ENCODE measurements at regions not wholly inside any gene's neighbourhood (a gene's known extent, or its start where the extent isn't known, plus 50 kb on each side); places are given as distances from the start of the nearest gene placed in this dataset.
A peak's percentile ranks its signal among the peaks of the same experiment; 100 is the strongest.

- Histone ChIP-seq H3K18ac (ENCODE audit: low read length) (no peak overlapping the region), H4K8ac (ENCODE audit: low read depth, low read length) (no peak overlapping the region), H3K23ac (ENCODE audit: low read length) (no peak overlapping the region), H4K5ac (ENCODE audit: low read length) (no peak overlapping the region), H3K4ac (ENCODE audit: low read depth, low read length) (no peak overlapping the region), H2BK5ac (ENCODE audit: low read length) (no peak overlapping the region), H3K27me3 (ENCODE audit: insufficient read depth, low read length, poor library complexity) (no peaks in the 10 kb centered on the region), H2AK5ac (ENCODE audit: low read length) (no peak overlapping the region), H2BK120ac (ENCODE audit: low read depth, low read length) (no peak overlapping the region), H3K79me2 (ENCODE audit: control insufficient read depth, insufficient read depth, low read length) (no peaks in the 10 kb centered on the region), H3K79me1 (ENCODE audit: low read length) (no peaks in the 10 kb centered on the region), H3K4me2 (ENCODE audit: low read length) (no peak overlapping the region), H3K56ac (ENCODE audit: low read length) (no peak overlapping the region), H3K9ac (ENCODE audit: low read length) (no peak overlapping the region), H3K36me3 (ENCODE audit: control insufficient read depth, insufficient read depth, low read length) (no peaks in the 10 kb centered on the region), H3K4me1 (ENCODE audit: control insufficient read depth, low read depth, low read length) (no peaks in the 10 kb centered on the region), H3K27ac (ENCODE audit: low read depth, low read length) (no peak overlapping the region), H3K4me3 (ENCODE audit: low read length) (no peak overlapping the region), H2BK15ac (replicated peaks; ENCODE audit: low read depth) (no peak overlapping the region)
- no CpG with 5 or more reads among the region's 3 CpGs for WGBS (ENCODE audit: extremely low coverage, insufficient coverage, low lambda C conversion rate)
- DNase-seq: peak; percentile 19
Measured at GRCh38 chr2:6590442-6590841, 275.3 kb downstream of the CMPK2 start.

GRCh38 chr2:6602471-6602870 lies 263.2 kb downstream of the CMPK2 start:
- Histone ChIP-seq H3K4me2 (ENCODE audit: low read length) (no peak overlapping the region), H3K9ac (ENCODE audit: low read length) (no peak overlapping the region), H3K18ac (ENCODE audit: low read length) (no peak overlapping the region), H4K8ac (ENCODE audit: low read depth, low read length) (no peak overlapping the region), H3K23ac (ENCODE audit: low read length) (no peak overlapping the region), H3K4ac (ENCODE audit: low read depth, low read length) (no peak overlapping the region), H3K56ac (ENCODE audit: low read length) (no peak overlapping the region), H3K79me1 (ENCODE audit: low read length) (no peaks in the 10 kb centered on the region), H3K27me3 (ENCODE audit: insufficient read depth, low read length, poor library complexity) (no peaks in the 10 kb centered on the region), H3K4me3 (ENCODE audit: low read length) (no peak overlapping the region), H4K5ac (ENCODE audit: low read length) (no peak overlapping the region), H3K4me1 (ENCODE audit: control insufficient read depth, low read depth, low read length) (no peaks in the 10 kb centered on the region), H3K36me3 (ENCODE audit: control insufficient read depth, insufficient read depth, low read length) (no peaks in the 10 kb centered on the region), H2BK5ac (ENCODE audit: low read length) (no peak overlapping the region), H2BK120ac (ENCODE audit: low read depth, low read length) (no peak overlapping the region), H2AK5ac (ENCODE audit: low read length) (no peak overlapping the region), H3K27ac (ENCODE audit: low read depth, low read length) (no peak overlapping the region), H2BK15ac (replicated peaks; ENCODE audit: low read depth) (no peak overlapping the region), H3K79me2 (ENCODE audit: control insufficient read depth, insufficient read depth, low read length) (no peaks in the 10 kb centered on the region)
- peak; percentile 32 for DNase-seq
- WGBS (ENCODE audit: extremely low coverage, insufficient coverage, low lambda C conversion rate): no CpG with 5 or more reads among the region's 4 CpGs

- H3K56ac ChIP-seq (ENCODE audit: low read length): no peak overlapping the region
- H3K4me1 ChIP-seq (ENCODE audit: control insufficient read depth, low read depth, low read length): no peaks in the 10 kb centered on the region
- H3K9ac ChIP-seq (ENCODE audit: low read length): no peak overlapping the region
- H3K36me3 ChIP-seq (ENCODE audit: control insufficient read depth, insufficient read depth, low read length): no peaks in the 10 kb centered on the region
- no peak overlapping the region for H4K8ac ChIP-seq (ENCODE audit: low read depth, low read length)
- no peak overlapping the region for H3K4me3 ChIP-seq (ENCODE audit: low read length)
- no peak overlapping the region for H3K4me2 ChIP-seq (ENCODE audit: low read length)
- no peak overlapping the region for H3K18ac ChIP-seq (ENCODE audit: low read length)
- DNase-seq: no peak
- no peaks in the 10 kb centered on the region for H3K79me1 ChIP-seq (ENCODE audit: low read length)
- no peak overlapping the region for H2BK120ac ChIP-seq (ENCODE audit: low read depth, low read length)
- no CpG with 5 or more reads among the region's 7 CpGs for WGBS (ENCODE audit: extremely low coverage, insufficient coverage, low lambda C conversion rate)
- no peaks in the 10 kb centered on the region for H3K79me2 ChIP-seq (ENCODE audit: control insufficient read depth, insufficient read depth, low read length)
- H2BK5ac ChIP-seq (ENCODE audit: low read length): no peak overlapping the region
- H2BK15ac ChIP-seq (replicated peaks; ENCODE audit: low read depth): no peak overlapping the region
- H3K27ac ChIP-seq (ENCODE audit: low read depth, low read length): no peak overlapping the region
- no peak overlapping the region for H3K23ac ChIP-seq (ENCODE audit: low read length)
- no peak overlapping the region for H3K4ac ChIP-seq (ENCODE audit: low read depth, low read length)
- H3K27me3 ChIP-seq (ENCODE audit: insufficient read depth, low read length, poor library complexity): no peaks in the 10 kb centered on the region
- no peak overlapping the region for H2AK5ac ChIP-seq (ENCODE audit: low read length)
- H4K5ac ChIP-seq (ENCODE audit: low read length): no peak overlapping the region
Measured at GRCh38 chr2:6605836-6606505, 259.7 kb downstream of the CMPK2 start.

- Histone ChIP-seq H2BK120ac (ENCODE audit: low read depth, low read length) (no peak overlapping the region), H3K4me2 (ENCODE audit: low read length) (no peak overlapping the region), H3K18ac (ENCODE audit: low read length) (no peak overlapping the region), H3K27ac (ENCODE audit: low read depth, low read length) (no peak overlapping the region), H3K4ac (ENCODE audit: low read depth, low read length) (no peak overlapping the region), H3K23ac (ENCODE audit: low read length) (no peak overlapping the region), H3K4me3 (ENCODE audit: low read length) (no peak overlapping the region), H3K36me3 (ENCODE audit: control insufficient read depth, insufficient read depth, low read length) (no peaks in the 10 kb centered on the region), H3K79me2 (ENCODE audit: control insufficient read depth, insufficient read depth, low read length) (no peaks in the 10 kb centered on the region), H3K4me1 (ENCODE audit: control insufficient read depth, low read depth, low read length) (no peaks in the 10 kb centered on the region), H4K8ac (ENCODE audit: low read depth, low read length) (no peak overlapping the region), H2BK15ac (replicated peaks; ENCODE audit: low read depth) (no peak overlapping the region), H3K27me3 (ENCODE audit: insufficient read depth, low read length, poor library complexity) (no peaks in the 10 kb centered on the region), H3K9ac (ENCODE audit: low read length) (no peak overlapping the region), H2AK5ac (ENCODE audit: low read length) (no peak overlapping the region), H3K56ac (ENCODE audit: low read length) (no peak overlapping the region), H2BK5ac (ENCODE audit: low read length) (no peak overlapping the region), H4K5ac (ENCODE audit: low read length) (no peak overlapping the region), H3K79me1 (ENCODE audit: low read length) (no peaks in the 10 kb centered on the region)
- WGBS (ENCODE audit: extremely low coverage, insufficient coverage, low lambda C conversion rate): no CpG with 5 or more reads among the region's 4 CpGs
- peak; percentile 3 for DNase-seq
Measured at GRCh38 chr2:6617794-6618193, 247.9 kb downstream of the CMPK2 start.

GRCh38 chr2:6618201-6618600 lies 247.5 kb downstream of the CMPK2 start:
- H3K56ac ChIP-seq (ENCODE audit: low read length): no peak overlapping the region
- H2BK120ac ChIP-seq (ENCODE audit: low read depth, low read length): no peak overlapping the region
- no peak overlapping the region for H3K27ac ChIP-seq (ENCODE audit: low read depth, low read length)
- no peak overlapping the region for H4K5ac ChIP-seq (ENCODE audit: low read length)
- no peak overlapping the region for H2AK5ac ChIP-seq (ENCODE audit: low read length)
- no peak overlapping the region for H3K18ac ChIP-seq (ENCODE audit: low read length)
- H2BK15ac ChIP-seq (replicated peaks; ENCODE audit: low read depth): no peak overlapping the region
- H3K4me2 ChIP-seq (ENCODE audit: low read length): no peak overlapping the region
- no peak overlapping the region for H3K4ac ChIP-seq (ENCODE audit: low read depth, low read length)
- no peaks in the 10 kb centered on the region for H3K79me2 ChIP-seq (ENCODE audit: control insufficient read depth, insufficient read depth, low read length)
- H3K9ac ChIP-seq (ENCODE audit: low read length): no peak overlapping the region
- H3K36me3 ChIP-seq (ENCODE audit: control insufficient read depth, insufficient read depth, low read length): no peaks in the 10 kb centered on the region
- no peaks in the 10 kb centered on the region for H3K27me3 ChIP-seq (ENCODE audit: insufficient read depth, low read length, poor library complexity)
- H3K23ac ChIP-seq (ENCODE audit: low read length): no peak overlapping the region
- no peak overlapping the region for H4K8ac ChIP-seq (ENCODE audit: low read depth, low read length)
- no peak overlapping the region for H3K4me3 ChIP-seq (ENCODE audit: low read length)
- no peaks in the 10 kb centered on the region for H3K4me1 ChIP-seq (ENCODE audit: control insufficient read depth, low read depth, low read length)
- H3K79me1 ChIP-seq (ENCODE audit: low read length): no peaks in the 10 kb centered on the region
- no peak overlapping the region for H2BK5ac ChIP-seq (ENCODE audit: low read length)
- DNase-seq: no peak
- no CpG with 5 or more reads among the region's 6 CpGs for WGBS (ENCODE audit: extremely low coverage, insufficient coverage, low lambda C conversion rate)

DNA sequence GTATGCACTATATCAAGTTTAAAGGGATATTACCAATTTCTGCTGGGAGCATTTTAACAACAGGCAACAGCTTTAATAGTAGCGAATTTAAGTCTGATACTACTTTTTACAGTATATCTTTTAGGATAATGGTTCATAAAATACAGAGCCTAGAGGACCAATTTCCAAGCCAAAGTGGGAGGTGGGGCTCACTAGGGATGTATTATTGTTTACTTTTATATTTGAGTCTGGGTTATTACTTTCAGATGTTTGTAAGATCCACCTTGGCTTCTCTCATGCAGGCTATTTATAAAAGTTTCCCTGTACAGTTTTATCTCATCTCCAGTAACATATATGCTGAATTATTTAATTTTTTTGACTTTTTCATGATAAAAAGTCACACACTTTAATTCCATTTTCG lies 242.0 kb downstream of the CMPK2 start:
- no peak overlapping the region for H2BK5ac ChIP-seq (ENCODE audit: low read length)
- H3K27ac ChIP-seq (ENCODE audit: low read depth, low read length): no peak overlapping the region
- no peaks in the 10 kb centered on the region for H3K79me1 ChIP-seq (ENCODE audit: low read length)
- H4K8ac ChIP-seq (ENCODE audit: low read depth, low read length): no peak overlapping the region
- H3K4me3 ChIP-seq (ENCODE audit: low read length): no peak overlapping the region
- H3K4me1 ChIP-seq (ENCODE audit: control insufficient read depth, low read depth, low read length): no peaks in the 10 kb centered on the region
- H3K18ac ChIP-seq (ENCODE audit: low read length): no peak overlapping the region
- H4K5ac ChIP-seq (ENCODE audit: low read length): no peak overlapping the region
- WGBS (ENCODE audit: extremely low coverage, insufficient coverage, low lambda C conversion rate): no CpG with 5 or more reads among the region's 2 CpGs
- no peak overlapping the region for H3K56ac ChIP-seq (ENCODE audit: low read length)
- no peak overlapping the region for H2AK5ac ChIP-seq (ENCODE audit: low read length)
- H3K27me3 ChIP-seq (ENCODE audit: insufficient read depth, low read length, poor library complexity): no peaks in the 10 kb centered on the region
- H3K4ac ChIP-seq (ENCODE audit: low read depth, low read length): no peak overlapping the region
- no peak overlapping the region for H3K9ac ChIP-seq (ENCODE audit: low read length)
- no peak for DNase-seq
- H2BK120ac ChIP-seq (ENCODE audit: low read depth, low read length): no peak overlapping the region
- H3K23ac ChIP-seq (ENCODE audit: low read length): no peak overlapping the region
- no peaks in the 10 kb centered on the region for H3K79me2 ChIP-seq (ENCODE audit: control insufficient read depth, insufficient read depth, low read length)
- no peak overlapping the region for H2BK15ac ChIP-seq (replicated peaks; ENCODE audit: low read depth)
- H3K4me2 ChIP-seq (ENCODE audit: low read length): no peak overlapping the region
- no peaks in the 10 kb centered on the region for H3K36me3 ChIP-seq (ENCODE audit: control insufficient read depth, insufficient read depth, low read length)

Data from mesendoderm (in vitro differentiated cells).